Neural cell (in vitro differentiated cells): ENCODE measurements at regions not wholly inside any gene's neighbourhood (a gene's known extent, or its start where the extent isn't known, plus 50 kb on each side); places are given as distances from the start of the nearest gene placed in this dataset.

Experiments used
- H2AFZ ChIP-seq: fragments of 200-600, 300-800 bp; sonication (generic), shearing (Covaris generic); 2 replicates; pipeline ENCODE4 v1.6.0; 2014; ENCODE audit warnings: low read depth, mild to moderate bottlenecking, antibody characterized with exemption, low read length, moderate library complexity
- H3F3A ChIP-seq: fragments of 200-600 bp; shearing (Covaris generic); 2 replicates; pipeline ENCODE4 v1.6.1; 2016; ENCODE audit warnings: mild to moderate bottlenecking, moderate library complexity, mixed read lengths, antibody characterized with exemption, low read length; ENCODE audit not compliant: insufficient read depth, poor library complexity, severe bottlenecking
- H3K27ac ChIP-seq: fragments of 200-600, 300-800 bp; sonication (generic), shearing (Covaris generic); 2 replicates; pipeline ENCODE4 v1.5.1; 2014; ENCODE audit warnings: mild to moderate bottlenecking, low read length, moderate library complexity
- H3K27me3 ChIP-seq: fragments of 300-800, 200-600 bp; sonication (generic), shearing (Covaris generic); 2 replicates; pipeline ENCODE4 v1.6.0; 2014; ENCODE audit warnings: mild to moderate bottlenecking, low read depth, low read length, moderate library complexity; ENCODE audit not compliant: insufficient read depth
- H3K36me3 ChIP-seq: fragments of 300-800, 200-600 bp; sonication (generic), shearing (Covaris generic); 2 replicates; pipeline ENCODE4 v1.5.1; 2014; ENCODE audit warnings: mild to moderate bottlenecking, antibody characterized with exemption, low read length, moderate library complexity; ENCODE audit not compliant: insufficient read depth
- H3K4me2 ChIP-seq: fragments of 300-800, 200-600 bp; sonication (generic), shearing (Covaris generic); 2 replicates; pipeline ENCODE4 v1.6.0; 2014; ENCODE audit warnings: mild to moderate bottlenecking, low read length
- H3K4me3 ChIP-seq: fragments of 300-800, 200-600 bp; sonication (generic), shearing (Covaris generic); 2 replicates; pipeline ENCODE4 v1.5.1; 2014; ENCODE audit warnings: mild to moderate bottlenecking, low read length, moderate library complexity
- H3K79me2 ChIP-seq: fragments of 200-600 bp; shearing (Covaris generic); replicated peaks from 2 replicates; pipeline ENCODE4 v1.6.0; 2014; ENCODE audit warnings: mild to moderate bottlenecking, low read length, moderate library complexity; ENCODE audit not compliant: insufficient read depth
- H3K9ac ChIP-seq: fragments of 300-800, 200-600 bp; sonication (generic), shearing (Covaris generic); 2 replicates; pipeline ENCODE4 v1.6.1; 2016; ENCODE audit warnings: mild to moderate bottlenecking, low read length, mixed read lengths
- H3K9me2 ChIP-seq: fragments of 200-600 bp; shearing (Covaris generic); 2 replicates; pipeline ENCODE4 v1.6.1; 2016; ENCODE audit warnings: mild to moderate bottlenecking, low read length, mixed read lengths; ENCODE audit not compliant: insufficient read depth
- H3K9me3 ChIP-seq: fragments of 200-600, 300-800 bp; sonication (generic), shearing (Covaris generic); 2 replicates; pipeline ENCODE4 v1.6.1; 2016; ENCODE audit warnings: mild to moderate bottlenecking, mixed run types, low read length, moderate library complexity, mixed read lengths
- H4K20me1 ChIP-seq: fragments of 200-600 bp; shearing (Covaris generic); 2 replicates; pipeline ENCODE4 v1.6.1; 2016; ENCODE audit warnings: mild to moderate bottlenecking, mixed run types; ENCODE audit not compliant: insufficient read depth
- EP300 ChIP-seq: fragments of 450-650 bp; conservative IDR thresholded peaks from 2 replicates; pipeline ENCODE4 v1.6.1; 2014; ENCODE audit warnings: antibody characterized with exemption, mild to moderate bottlenecking, moderate library complexity; ENCODE audit not compliant: poor library complexity, severe bottlenecking
- EZH2 ChIP-seq: fragments of 200-600, 300-800 bp; shearing (Covaris generic), sonication (generic); IDR thresholded peaks from 2 replicates; pipeline ENCODE4 v1.6.1; 2014; ENCODE audit warnings: antibody characterized with exemption, low read length, borderline replicate concordance, mild to moderate bottlenecking; ENCODE audit not compliant: insufficient read depth, poor library complexity, severe bottlenecking
- MXI1 ChIP-seq: fragments of 450-650 bp; conservative IDR thresholded peaks from 2 replicates; pipeline ENCODE4 v1.6.1; 2014; ENCODE audit warnings: antibody characterized with exemption, mild to moderate bottlenecking; ENCODE audit not compliant: poor library complexity, severe bottlenecking
- POLR2AphosphoS5 ChIP-seq: IDR thresholded peaks from 2 replicates; pipeline ENCODE4 v1.6.1; 2012
- RAD21 ChIP-seq: fragments of 450-650 bp; conservative IDR thresholded peaks from 2 replicates; pipeline ENCODE4 v1.6.1; 2014; ENCODE audit warnings: antibody characterized with exemption, mild to moderate bottlenecking, moderate library complexity
- SMC3 ChIP-seq: fragments of 450-650 bp; conservative IDR thresholded peaks from 2 replicates; pipeline ENCODE4 v1.6.1; 2014; ENCODE audit warnings: antibody characterized with exemption, mild to moderate bottlenecking, moderate library complexity; ENCODE audit not compliant: poor library complexity
- TAF1 ChIP-seq: IDR thresholded peaks from 2 replicates; pipeline ENCODE4 v1.6.1; 2012; ENCODE audit warnings: low read depth
- TF ChIP-seq, protein P1 (sequence below): IDR thresholded peaks from 2 replicates; pipeline ENCODE4 v1.6.1; 2012; ENCODE audit warnings: borderline replicate concordance
- TF ChIP-seq, protein P2 (sequence below): fragments of 450-650 bp; IDR thresholded peaks from 2 replicates; pipeline ENCODE4 v1.5.1; 2014; ENCODE audit warnings: antibody characterized with exemption, mild to moderate bottlenecking, moderate library complexity; ENCODE audit not compliant: poor library complexity, severe bottlenecking

DNA sequence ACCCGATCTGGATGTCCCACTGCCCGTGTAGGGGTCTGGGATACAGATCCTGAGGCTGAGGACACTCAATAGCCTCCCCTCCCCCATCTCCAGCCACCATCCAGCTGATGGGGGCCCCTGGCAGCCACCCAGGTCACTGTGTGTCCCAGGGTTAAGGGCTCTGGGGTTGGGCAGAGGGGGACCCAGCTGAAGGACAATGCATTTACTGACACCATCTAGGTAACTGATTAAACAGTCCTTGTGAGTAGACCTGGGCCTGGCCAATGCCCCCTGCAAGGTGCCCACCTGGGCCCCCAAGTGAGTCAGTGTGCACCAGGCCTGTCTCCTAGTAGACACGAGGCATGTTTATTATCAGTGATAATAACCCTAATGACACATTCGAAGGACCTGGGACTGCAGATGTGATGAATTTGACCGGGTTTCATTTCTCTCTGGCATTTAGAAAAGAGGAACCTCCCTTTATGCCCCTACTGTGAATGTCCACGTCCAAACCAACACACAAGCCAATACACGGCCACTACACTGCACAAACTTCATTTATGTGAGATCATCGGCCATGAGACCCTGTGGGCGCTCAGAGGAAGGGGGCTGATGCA lies 261.9 kb upstream of the FOXF1 start:
- Histone ChIP-seq H3K79me2 (no peaks in the 10 kb centered on the region), H3K9me3 (no peaks in the 10 kb centered on the region), H2AFZ (no peak overlapping the region), H3K9ac (no peak overlapping the region), H3K27ac (no peak overlapping the region), H3K27me3 (no peaks in the 10 kb centered on the region), H3K9me2 (no peaks in the 10 kb centered on the region), H3K4me3 (no peak overlapping the region), H4K20me1 (no peaks in the 10 kb centered on the region), H3K4me2 (no peak overlapping the region), H3F3A (no peaks in the 10 kb centered on the region), H3K36me3 (no peaks in the 10 kb centered on the region)
- no peak for TF ChIP-seq SMC3
- TF ChIP-seq POLR2AphosphoS5, result no peak
- no peak for TF ChIP-seq EZH2

DNA sequence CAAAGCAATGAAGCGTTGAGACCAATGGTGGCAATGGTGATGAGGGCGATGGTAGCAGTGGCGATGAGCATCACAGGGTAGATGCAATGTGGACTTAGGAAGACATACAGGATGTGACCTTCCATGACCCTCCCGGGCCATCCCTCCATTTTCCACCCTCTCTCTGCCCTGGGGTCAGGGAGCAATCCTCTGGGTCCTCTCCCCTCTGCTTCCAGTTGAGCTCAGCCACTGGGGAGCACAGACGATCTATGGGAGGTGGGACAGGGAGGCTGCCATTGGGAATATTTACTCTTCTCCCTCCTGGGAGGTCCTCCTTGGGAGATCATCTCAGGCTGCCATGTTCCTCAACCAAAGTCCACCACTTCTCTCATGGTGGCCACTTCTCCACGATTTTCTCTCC lies 260.7 kb upstream of the FOXF1 start:
- H4K20me1 ChIP-seq, result no peaks in the 10 kb centered on the region
- no peak overlapping the region for H3K4me2 ChIP-seq
- H3K9me3 ChIP-seq, result no peaks in the 10 kb centered on the region
- H3K79me2 ChIP-seq, result no peaks in the 10 kb centered on the region
- no peak overlapping the region for H3K9ac ChIP-seq
- H3K36me3 ChIP-seq, result no peaks in the 10 kb centered on the region
- H3F3A ChIP-seq, result no peaks in the 10 kb centered on the region
- H3K4me3 ChIP-seq, result no peak overlapping the region
- H3K9me2 ChIP-seq, result no peaks in the 10 kb centered on the region
- TF ChIP-seq EZH2 (no peak), TAF1 (no peak), SMC3 (no peak), POLR2AphosphoS5 (no peak), EP300 (no peak), RAD21 (no peak), MXI1 (no peak)
- TF ChIP-seq, protein P1, sequence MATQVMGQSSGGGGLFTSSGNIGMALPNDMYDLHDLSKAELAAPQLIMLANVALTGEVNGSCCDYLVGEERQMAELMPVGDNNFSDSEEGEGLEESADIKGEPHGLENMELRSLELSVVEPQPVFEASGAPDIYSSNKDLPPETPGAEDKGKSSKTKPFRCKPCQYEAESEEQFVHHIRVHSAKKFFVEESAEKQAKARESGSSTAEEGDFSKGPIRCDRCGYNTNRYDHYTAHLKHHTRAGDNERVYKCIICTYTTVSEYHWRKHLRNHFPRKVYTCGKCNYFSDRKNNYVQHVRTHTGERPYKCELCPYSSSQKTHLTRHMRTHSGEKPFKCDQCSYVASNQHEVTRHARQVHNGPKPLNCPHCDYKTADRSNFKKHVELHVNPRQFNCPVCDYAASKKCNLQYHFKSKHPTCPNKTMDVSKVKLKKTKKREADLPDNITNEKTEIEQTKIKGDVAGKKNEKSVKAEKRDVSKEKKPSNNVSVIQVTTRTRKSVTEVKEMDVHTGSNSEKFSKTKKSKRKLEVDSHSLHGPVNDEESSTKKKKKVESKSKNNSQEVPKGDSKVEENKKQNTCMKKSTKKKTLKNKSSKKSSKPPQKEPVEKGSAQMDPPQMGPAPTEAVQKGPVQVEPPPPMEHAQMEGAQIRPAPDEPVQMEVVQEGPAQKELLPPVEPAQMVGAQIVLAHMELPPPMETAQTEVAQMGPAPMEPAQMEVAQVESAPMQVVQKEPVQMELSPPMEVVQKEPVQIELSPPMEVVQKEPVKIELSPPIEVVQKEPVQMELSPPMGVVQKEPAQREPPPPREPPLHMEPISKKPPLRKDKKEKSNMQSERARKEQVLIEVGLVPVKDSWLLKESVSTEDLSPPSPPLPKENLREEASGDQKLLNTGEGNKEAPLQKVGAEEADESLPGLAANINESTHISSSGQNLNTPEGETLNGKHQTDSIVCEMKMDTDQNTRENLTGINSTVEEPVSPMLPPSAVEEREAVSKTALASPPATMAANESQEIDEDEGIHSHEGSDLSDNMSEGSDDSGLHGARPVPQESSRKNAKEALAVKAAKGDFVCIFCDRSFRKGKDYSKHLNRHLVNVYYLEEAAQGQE, result no peak
- TF ChIP-seq, protein P2, sequence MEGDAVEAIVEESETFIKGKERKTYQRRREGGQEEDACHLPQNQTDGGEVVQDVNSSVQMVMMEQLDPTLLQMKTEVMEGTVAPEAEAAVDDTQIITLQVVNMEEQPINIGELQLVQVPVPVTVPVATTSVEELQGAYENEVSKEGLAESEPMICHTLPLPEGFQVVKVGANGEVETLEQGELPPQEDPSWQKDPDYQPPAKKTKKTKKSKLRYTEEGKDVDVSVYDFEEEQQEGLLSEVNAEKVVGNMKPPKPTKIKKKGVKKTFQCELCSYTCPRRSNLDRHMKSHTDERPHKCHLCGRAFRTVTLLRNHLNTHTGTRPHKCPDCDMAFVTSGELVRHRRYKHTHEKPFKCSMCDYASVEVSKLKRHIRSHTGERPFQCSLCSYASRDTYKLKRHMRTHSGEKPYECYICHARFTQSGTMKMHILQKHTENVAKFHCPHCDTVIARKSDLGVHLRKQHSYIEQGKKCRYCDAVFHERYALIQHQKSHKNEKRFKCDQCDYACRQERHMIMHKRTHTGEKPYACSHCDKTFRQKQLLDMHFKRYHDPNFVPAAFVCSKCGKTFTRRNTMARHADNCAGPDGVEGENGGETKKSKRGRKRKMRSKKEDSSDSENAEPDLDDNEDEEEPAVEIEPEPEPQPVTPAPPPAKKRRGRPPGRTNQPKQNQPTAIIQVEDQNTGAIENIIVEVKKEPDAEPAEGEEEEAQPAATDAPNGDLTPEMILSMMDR, result no peak
- H3K27ac ChIP-seq, result no peak overlapping the region
- no peaks in the 10 kb centered on the region for H3K27me3 ChIP-seq
- H2AFZ ChIP-seq, result no peak overlapping the region

DNA sequence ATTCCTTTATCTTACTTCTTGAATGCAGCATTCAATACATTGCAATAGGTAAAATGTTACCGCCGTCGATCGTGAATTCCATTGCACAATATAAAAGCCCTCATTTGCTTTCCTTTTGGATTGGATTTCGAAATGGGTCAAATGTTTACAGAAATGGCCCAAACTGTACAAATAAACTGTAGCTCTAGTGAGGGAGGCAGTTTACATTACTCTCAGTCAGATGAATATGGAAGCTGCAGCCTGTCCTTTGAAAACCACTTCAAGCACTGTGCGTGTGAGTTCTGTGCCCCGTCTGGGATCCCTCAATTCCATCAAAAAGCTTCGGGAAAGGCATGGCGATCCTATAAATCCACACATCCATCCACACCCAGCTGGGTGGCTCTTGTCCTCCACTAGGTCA lies 258.6 kb upstream of the FOXF1 start:
- H3K9ac ChIP-seq, result no peak overlapping the region
- TF ChIP-seq TAF1, result no peak
- TF ChIP-seq MXI1, result no peak
- TF ChIP-seq EZH2, result no peak
- TF ChIP-seq RAD21, result no peak
- TF ChIP-seq, protein P1, result no peak
- TF ChIP-seq, protein P2, result no peak
- TF ChIP-seq SMC3, result no peak
- TF ChIP-seq EP300, result no peak
- TF ChIP-seq POLR2AphosphoS5, result no peak
- no peaks in the 10 kb centered on the region for H3F3A ChIP-seq
- no peaks in the 10 kb centered on the region for H4K20me1 ChIP-seq
- no peaks in the 10 kb centered on the region for H3K36me3 ChIP-seq
- no peak overlapping the region for H3K27ac ChIP-seq
- H3K4me3 ChIP-seq, result no peak overlapping the region
- H3K27me3 ChIP-seq, result no peaks in the 10 kb centered on the region
- H3K4me2 ChIP-seq, result no peak overlapping the region
- no peaks in the 10 kb centered on the region for H3K79me2 ChIP-seq
- no peaks in the 10 kb centered on the region for H3K9me3 ChIP-seq
- no peak overlapping the region for H2AFZ ChIP-seq
- no peaks in the 10 kb centered on the region for H3K9me2 ChIP-seq
